ENCODE measurements at regions not wholly inside any gene's neighbourhood (a gene's known extent, or its start where the extent isn't known, plus 50 kb on each side); places are given as distances from the start of the nearest gene placed in this dataset.

DNA sequence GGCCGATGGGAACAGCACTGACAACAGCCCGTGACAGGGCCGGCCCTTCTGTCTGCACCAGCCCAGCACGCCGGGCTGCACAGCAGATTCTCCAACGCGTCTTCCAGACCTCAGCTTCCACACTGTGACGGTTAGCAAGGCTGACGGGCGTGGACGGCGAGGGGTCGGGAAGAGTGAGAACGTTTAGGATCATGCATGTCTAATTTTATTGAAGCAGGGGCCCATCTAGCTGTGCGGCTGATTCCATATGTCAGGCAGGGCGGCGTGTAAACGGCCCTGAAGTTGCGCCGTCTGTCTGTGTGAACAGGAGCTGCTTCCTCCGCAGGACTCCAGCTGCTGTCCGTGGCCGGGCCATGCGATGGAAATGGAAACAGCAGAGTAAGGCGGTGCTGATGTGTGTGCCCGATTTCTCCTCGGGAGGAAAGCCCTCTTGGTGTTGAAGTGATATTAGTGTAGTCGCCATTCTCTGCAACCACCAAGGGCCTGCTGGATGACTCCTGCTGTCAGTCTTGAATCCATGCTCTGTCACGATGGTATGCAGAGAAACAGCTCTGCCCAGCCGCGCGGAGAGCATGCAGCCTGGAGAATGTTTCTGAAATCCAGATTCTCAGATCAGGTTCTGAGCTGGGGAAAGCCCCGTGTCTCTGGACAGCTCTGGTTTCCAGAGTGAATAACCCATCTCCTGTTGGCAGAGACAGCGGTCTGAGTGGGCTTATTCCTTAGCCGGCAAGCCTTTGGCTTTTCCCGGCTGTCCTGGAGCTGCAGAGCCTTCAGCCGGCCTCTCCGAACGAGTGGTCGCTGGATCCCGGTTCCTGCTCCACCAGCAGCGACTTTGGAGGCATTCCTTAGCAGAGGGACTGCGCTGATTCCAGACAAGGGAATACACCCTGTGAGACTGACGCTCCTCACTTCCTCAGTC is 158.1 kb upstream of the UBE3A start:
- Histone ChIP-seq H3K27ac (no peak overlapping the region), H3K27me3 (no peaks in the 10 kb centered on the region), H3K36me3 (no peaks in the 10 kb centered on the region), H3K4me3 (no peak overlapping the region), H3K4me1 (no peaks in the 10 kb centered on the region), H3K9me3 (no peaks in the 10 kb centered on the region)
- ATAC-seq (peak in 3 of 4 donors; percentile 33 to 49 (median 40)), DNase-seq (no peak)
- intact Hi-C loops (cut with DNase I), result no loop called here
- TF ChIP-seq, protein P1, sequence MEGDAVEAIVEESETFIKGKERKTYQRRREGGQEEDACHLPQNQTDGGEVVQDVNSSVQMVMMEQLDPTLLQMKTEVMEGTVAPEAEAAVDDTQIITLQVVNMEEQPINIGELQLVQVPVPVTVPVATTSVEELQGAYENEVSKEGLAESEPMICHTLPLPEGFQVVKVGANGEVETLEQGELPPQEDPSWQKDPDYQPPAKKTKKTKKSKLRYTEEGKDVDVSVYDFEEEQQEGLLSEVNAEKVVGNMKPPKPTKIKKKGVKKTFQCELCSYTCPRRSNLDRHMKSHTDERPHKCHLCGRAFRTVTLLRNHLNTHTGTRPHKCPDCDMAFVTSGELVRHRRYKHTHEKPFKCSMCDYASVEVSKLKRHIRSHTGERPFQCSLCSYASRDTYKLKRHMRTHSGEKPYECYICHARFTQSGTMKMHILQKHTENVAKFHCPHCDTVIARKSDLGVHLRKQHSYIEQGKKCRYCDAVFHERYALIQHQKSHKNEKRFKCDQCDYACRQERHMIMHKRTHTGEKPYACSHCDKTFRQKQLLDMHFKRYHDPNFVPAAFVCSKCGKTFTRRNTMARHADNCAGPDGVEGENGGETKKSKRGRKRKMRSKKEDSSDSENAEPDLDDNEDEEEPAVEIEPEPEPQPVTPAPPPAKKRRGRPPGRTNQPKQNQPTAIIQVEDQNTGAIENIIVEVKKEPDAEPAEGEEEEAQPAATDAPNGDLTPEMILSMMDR (IDR thresholded peaks at IDR 0.05), result no peak
- no peak for TF ChIP-seq POLR2A (IDR thresholded peaks at IDR 0.05)
- 71% methylated on average over 21 of the region's 44 CpGs for WGBS (ENCODE audit: insufficient coverage, low coverage, low lambda C conversion rate, missing lambda C conversion rate)

DNA sequence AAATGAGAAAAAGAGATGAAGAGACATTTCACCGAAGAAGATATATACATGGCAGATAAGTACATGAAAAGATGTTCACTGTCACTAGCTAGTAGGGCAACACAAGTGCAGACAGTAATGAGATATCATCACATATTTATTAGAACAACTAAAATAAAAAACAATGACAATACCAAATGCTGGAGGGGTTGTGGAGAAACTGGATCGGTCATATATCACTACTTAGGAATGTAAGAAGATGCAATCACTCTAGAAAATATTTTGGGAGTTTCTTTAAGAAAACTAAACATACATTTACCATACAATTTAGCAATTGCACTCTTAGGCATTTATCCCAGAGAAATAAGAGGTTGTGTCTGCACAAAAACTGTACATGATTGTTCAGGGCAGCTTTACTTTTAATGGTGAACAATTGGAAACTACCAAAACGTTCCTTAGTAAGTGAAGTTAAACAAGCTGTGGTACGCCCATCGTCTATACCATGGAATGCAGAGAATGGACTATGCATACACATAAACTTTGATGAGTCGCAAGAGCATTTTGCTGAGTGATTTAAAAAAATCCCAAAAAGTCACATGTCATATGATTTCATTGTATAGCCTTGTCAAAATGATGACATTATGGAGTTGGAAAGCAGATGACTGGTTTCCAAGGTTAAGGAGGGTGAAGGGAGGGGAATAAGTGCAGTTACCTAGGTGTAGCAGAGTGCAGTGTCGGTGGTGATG is 149.0 kb upstream of the UBE3A start:
- H3K4me3 ChIP-seq, result no peak overlapping the region
- no peaks in the 10 kb centered on the region for H3K4me1 ChIP-seq
- TF ChIP-seq, protein P1 (IDR thresholded peaks at IDR 0.05), result no peak
- TF ChIP-seq POLR2A (IDR thresholded peaks at IDR 0.05), result no peak
- H3K27ac ChIP-seq, result no peak overlapping the region
- no peak for DNase-seq
- H3K27me3 ChIP-seq, result no peaks in the 10 kb centered on the region
- H3K36me3 ChIP-seq, result no peaks in the 10 kb centered on the region
- intact Hi-C loops (cut with DNase I), result no loop called here
- no peak for ATAC-seq
- H3K9me3 ChIP-seq, result no peaks in the 10 kb centered on the region
- WGBS (ENCODE audit: insufficient coverage, low coverage, low lambda C conversion rate, missing lambda C conversion rate), result 61% methylated on average over 7 of the region's 7 CpGs

DNA sequence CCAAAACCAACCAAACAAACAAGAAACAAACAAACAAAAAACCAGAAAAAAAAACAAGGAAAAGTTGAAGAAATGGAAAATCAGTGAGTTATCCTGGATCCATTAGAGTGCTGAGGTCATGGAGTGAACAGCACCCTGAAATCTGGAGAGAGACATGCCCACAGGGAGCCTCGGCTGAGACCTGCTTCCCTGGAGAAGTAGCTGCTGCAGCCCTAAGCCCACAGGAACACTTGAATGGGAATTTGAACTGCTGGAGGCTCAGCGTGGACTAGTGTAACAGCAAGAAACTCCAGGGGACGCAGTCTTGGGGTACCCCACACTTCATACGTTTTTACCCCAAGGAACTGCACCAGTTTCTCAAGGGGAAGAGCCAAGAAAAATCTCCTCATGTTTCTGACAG is 144.1 kb upstream of the UBE3A start:
- 80% methylated on average over 4 of the region's 4 CpGs for WGBS (ENCODE audit: insufficient coverage, low coverage, low lambda C conversion rate, missing lambda C conversion rate)
- H3K27me3 ChIP-seq, result no peaks in the 10 kb centered on the region

DNA sequence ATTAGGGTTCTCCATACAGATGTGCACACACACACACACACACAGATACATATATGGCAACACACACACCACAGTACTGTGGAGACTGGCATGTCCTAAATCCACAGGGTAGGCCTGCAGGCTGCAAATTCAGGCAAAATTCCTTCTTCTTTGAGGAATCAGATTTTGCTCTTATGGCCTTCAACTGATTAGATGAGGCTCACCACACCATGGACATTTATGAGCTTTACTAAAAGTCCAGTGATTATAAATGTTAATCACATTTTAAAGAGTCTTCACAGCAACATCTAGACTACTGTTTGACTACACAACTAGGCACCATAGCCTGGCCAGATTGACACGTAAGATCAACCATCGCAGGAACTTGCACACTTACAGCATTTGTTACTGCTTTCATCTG is 140.3 kb upstream of the UBE3A start:
- H3K9me3 ChIP-seq, result no peaks in the 10 kb centered on the region
- ATAC-seq (no peak), DNase-seq (no peak)
- 100% methylated on average over 2 of the region's 2 CpGs for WGBS (ENCODE audit: insufficient coverage, low coverage, low lambda C conversion rate, missing lambda C conversion rate)
- H3K4me3 ChIP-seq, result no peak overlapping the region
- TF ChIP-seq, protein P1 (IDR thresholded peaks at IDR 0.05), result no peak
- TF ChIP-seq POLR2A (IDR thresholded peaks at IDR 0.05), result no peak
- no peaks in the 10 kb centered on the region for H3K4me1 ChIP-seq
- no peak overlapping the region for H3K27ac ChIP-seq
- no peaks in the 10 kb centered on the region for H3K27me3 ChIP-seq
- H3K36me3 ChIP-seq, result no peaks in the 10 kb centered on the region
- intact Hi-C loops (cut with DNase I), result no loop called here

More for the DNA sequence above, 144.1 kb upstream of the UBE3A start:
- no peak overlapping the region for H3K27ac ChIP-seq
- H3K9me3 ChIP-seq, result no peaks in the 10 kb centered on the region
- TF ChIP-seq, protein P1 (IDR thresholded peaks at IDR 0.05), result no peak
- no peak for TF ChIP-seq POLR2A (IDR thresholded peaks at IDR 0.05)
- no peaks in the 10 kb centered on the region for H3K36me3 ChIP-seq
- ATAC-seq (no peak), DNase-seq (no peak)
- no peak overlapping the region for H3K4me3 ChIP-seq
- intact Hi-C loops (cut with DNase I), result no loop called here
- no peaks in the 10 kb centered on the region for H3K4me1 ChIP-seq

Data from right lobe of liver (tissue), 6 donors.